ENCODE measurements at regions not wholly inside any gene's neighbourhood (a gene's known extent, or its start where the extent isn't known, plus 50 kb on each side); places are given as distances from the start of the nearest gene placed in this dataset.

- Histone ChIP-seq H3K36me3 (ENCODE audit: control insufficient read depth in 4 of 4, insufficient read depth in 4 of 4, low read length in 4 of 4) (no peaks in the 10 kb centered on the region), H3K9me3 (ENCODE audit: control insufficient read depth in 4 of 4, insufficient read depth in 3 of 4, low read length in 3 of 4) (no peaks in the 10 kb centered on the region), H3K4me1 (ENCODE audit: control insufficient read depth in 5 of 5, insufficient read depth in 5 of 5, low read length in 5 of 5) (no peaks in the 10 kb centered on the region), H3K27ac (ENCODE audit: low read depth in 1 of 2, low read length in 1 of 2) (no peak overlapping the region), H3K27me3 (ENCODE audit: control insufficient read depth in 3 of 3, insufficient read depth in 3 of 3, low read length in 2 of 3) (no peaks in the 10 kb centered on the region), H3K4me3 (no peak overlapping the region), H3K9ac (ENCODE audit: insufficient read depth in 1 of 2, low read length in 2 of 2) (no peak overlapping the region)
- ATAC-seq (ENCODE audit: insufficient read depth, low FRiP score) (no peak), DNase-seq (no peak)
- no peak for TF ChIP-seq CTCF (IDR thresholded peaks at IDR 0.05; ENCODE audit: control extremely low read depth, extremely low read depth)
These were observed 754.4 kb upstream of the GOLIM4 start for GRCh38 chr3:168850109-168850508.

GRCh38 chr3:168847291-168847883 lies 751.7 kb upstream of the GOLIM4 start:
- no peak overlapping the region for H3K4me3 ChIP-seq
- H3K9me3 ChIP-seq (ENCODE audit: control insufficient read depth in 4 of 4, insufficient read depth in 3 of 4, low read length in 3 of 4), result no peaks in the 10 kb centered on the region
- no peaks in the 10 kb centered on the region for H3K27me3 ChIP-seq (ENCODE audit: control insufficient read depth in 3 of 3, insufficient read depth in 3 of 3, low read length in 2 of 3)
- no peak overlapping the region for H3K9ac ChIP-seq (ENCODE audit: insufficient read depth in 1 of 2, low read length in 2 of 2)
- ATAC-seq (ENCODE audit: insufficient read depth, low FRiP score), result no peak
- no peaks in the 10 kb centered on the region for H3K36me3 ChIP-seq (ENCODE audit: control insufficient read depth in 4 of 4, insufficient read depth in 4 of 4, low read length in 4 of 4)
- no peaks in the 10 kb centered on the region for H3K4me1 ChIP-seq (ENCODE audit: control insufficient read depth in 5 of 5, insufficient read depth in 5 of 5, low read length in 5 of 5)
- peak; percentile 20 for TF ChIP-seq CTCF (IDR thresholded peaks at IDR 0.05; ENCODE audit: control extremely low read depth, extremely low read depth)
- H3K27ac ChIP-seq (ENCODE audit: low read depth in 1 of 2, low read length in 1 of 2), result no peak overlapping the region
- peak; percentile 26 to 82 (median 79) for DNase-seq
- whole genome bisulfite sequencing, 2 donors, result 16 to 22% methylated on average over 7 of the region's 7 CpGs

- Histone ChIP-seq H3K4me1 (ENCODE audit: control insufficient read depth in 5 of 5, insufficient read depth in 5 of 5, low read length in 5 of 5) (no peaks in the 10 kb centered on the region), H3K27ac (ENCODE audit: low read depth in 1 of 2, low read length in 1 of 2) (no peak overlapping the region), H3K4me3 (no peak overlapping the region), H3K36me3 (ENCODE audit: control insufficient read depth in 4 of 4, insufficient read depth in 4 of 4, low read length in 4 of 4) (no peaks in the 10 kb centered on the region), H3K9me3 (ENCODE audit: control insufficient read depth in 4 of 4, insufficient read depth in 3 of 4, low read length in 3 of 4) (no peaks in the 10 kb centered on the region), H3K27me3 (ENCODE audit: control insufficient read depth in 3 of 3, insufficient read depth in 3 of 3, low read length in 2 of 3) (no peaks in the 10 kb centered on the region), H3K9ac (ENCODE audit: insufficient read depth in 1 of 2, low read length in 2 of 2) (no peak overlapping the region)
- ATAC-seq (ENCODE audit: insufficient read depth, low FRiP score), result no peak
- DNase-seq, result no peak
- no peak for TF ChIP-seq CTCF (IDR thresholded peaks at IDR 0.05; ENCODE audit: control extremely low read depth, extremely low read depth)
- WGBS, 2 donors, result 71 to 85% methylated on average over 6 of the region's 6 CpGs
These were observed 749.3 kb upstream of the GOLIM4 start for GRCh38 chr3:168844894-168845482.

GRCh38 chr3:168844472-168844871 lies 748.7 kb upstream of the GOLIM4 start:
- Histone ChIP-seq H3K4me3 (no peak overlapping the region), H3K9ac (ENCODE audit: insufficient read depth in 1 of 2, low read length in 2 of 2) (no peak overlapping the region), H3K36me3 (ENCODE audit: control insufficient read depth in 4 of 4, insufficient read depth in 4 of 4, low read length in 4 of 4) (no peaks in the 10 kb centered on the region), H3K9me3 (ENCODE audit: control insufficient read depth in 4 of 4, insufficient read depth in 3 of 4, low read length in 3 of 4) (no peaks in the 10 kb centered on the region), H3K4me1 (ENCODE audit: control insufficient read depth in 5 of 5, insufficient read depth in 5 of 5, low read length in 5 of 5) (no peaks in the 10 kb centered on the region), H3K27me3 (ENCODE audit: control insufficient read depth in 3 of 3, insufficient read depth in 3 of 3, low read length in 2 of 3) (no peaks in the 10 kb centered on the region), H3K27ac (ENCODE audit: low read depth in 1 of 2, low read length in 1 of 2) (no peak overlapping the region)
- WGBS, 2 donors, result 68 to 82% methylated on average over 4 of the region's 4 CpGs
- DNase-seq (no peak), ATAC-seq (ENCODE audit: insufficient read depth, low FRiP score) (no peak)
- TF ChIP-seq CTCF (IDR thresholded peaks at IDR 0.05; ENCODE audit: control extremely low read depth, extremely low read depth), result no peak
